GM21423 (cell line): ENCODE measurements at regions not wholly inside any gene's neighbourhood (a gene's known extent, or its start where the extent isn't known, plus 50 kb on each side); places are given as distances from the start of the nearest gene placed in this dataset.

Experiments
- ATAC-seq: cut with Tn5 transposase; IDR thresholded peaks from one replicate; pipeline ENCODE4 v1.9.1; 2021; ENCODE audit warnings: mild to moderate bottlenecking, moderate library complexity; ENCODE audit not compliant: unreplicated experiment

DNA sequence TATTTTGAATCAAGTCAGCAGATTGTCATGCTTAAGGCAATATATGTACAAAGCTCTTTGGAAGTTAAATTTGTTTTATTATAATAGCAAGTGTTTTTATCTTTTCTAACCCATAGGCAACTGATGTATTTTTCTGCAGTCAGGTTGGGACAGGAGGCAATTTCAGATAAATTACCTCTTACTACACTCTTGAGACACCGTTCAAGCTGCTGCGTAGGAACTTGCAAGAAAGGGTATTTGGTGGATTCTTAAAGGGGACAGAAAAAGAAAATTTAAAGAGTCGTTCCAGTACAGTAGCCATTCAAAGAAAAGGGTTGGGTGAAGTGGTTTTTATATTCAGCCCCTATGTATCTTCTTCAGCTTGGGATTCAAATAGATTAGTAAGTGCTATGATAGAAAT is 112.4 kb upstream of the APC start:
- ATAC-seq, result no peak

DNA sequence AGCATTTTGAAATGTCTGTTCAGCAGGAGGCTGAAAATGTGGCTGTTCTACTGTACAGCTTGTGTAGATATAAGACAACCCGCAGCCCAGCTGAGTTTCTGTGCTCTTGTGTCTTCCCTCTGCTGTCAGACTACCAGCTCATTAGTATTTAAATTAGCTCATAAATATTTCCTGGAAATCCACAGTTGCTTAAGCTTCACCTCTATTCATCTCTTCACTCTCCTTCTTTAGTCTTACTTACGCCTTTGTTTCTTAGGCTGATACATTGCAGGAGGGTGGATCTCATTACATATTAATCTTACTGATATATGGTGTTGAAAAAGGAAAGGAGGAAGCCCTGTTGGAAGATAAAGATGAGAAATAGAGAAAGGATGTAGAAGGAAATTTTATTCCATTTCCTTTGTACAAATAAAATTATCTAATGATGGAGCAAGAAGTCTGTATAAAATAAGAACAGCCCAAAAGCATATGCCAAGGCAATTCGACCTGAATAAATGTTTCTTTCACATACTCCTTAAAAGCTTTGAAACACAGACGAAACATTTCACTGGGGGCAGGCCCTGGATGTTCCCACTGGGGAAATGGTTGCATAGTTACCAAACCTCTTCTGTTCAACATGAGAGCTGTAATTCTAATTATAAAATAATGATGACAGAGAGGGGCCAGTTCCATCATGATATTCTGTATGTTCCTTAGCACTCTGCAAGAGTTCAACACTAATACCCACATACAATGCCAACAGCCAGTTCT is 111.8 kb upstream of the APC start:
- no peak for ATAC-seq

DNA sequence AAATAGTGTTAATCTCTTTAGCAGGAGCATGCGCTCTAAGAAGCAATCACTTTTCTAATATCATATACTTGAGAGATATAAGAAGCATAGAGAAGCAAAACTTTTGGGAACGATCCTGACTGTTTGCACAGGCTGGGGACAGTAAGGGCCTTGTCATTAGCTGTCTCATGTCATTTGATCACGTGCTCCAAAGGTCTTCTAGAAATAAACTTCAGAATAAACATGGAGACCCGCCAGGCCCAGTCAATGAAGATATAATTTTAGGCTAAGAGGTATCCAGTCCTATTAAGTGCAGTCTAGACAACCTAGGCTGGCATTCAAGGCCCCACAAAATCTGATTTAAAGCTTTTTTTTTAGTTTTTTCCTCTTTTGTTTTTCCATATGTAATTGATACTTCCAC is 111.0 kb upstream of the APC start:
- ATAC-seq, result no peak

- ATAC-seq, result no peak
These were observed 109.3 kb upstream of the APC start for GRCh38 chr5:112628214-112628980.

DNA sequence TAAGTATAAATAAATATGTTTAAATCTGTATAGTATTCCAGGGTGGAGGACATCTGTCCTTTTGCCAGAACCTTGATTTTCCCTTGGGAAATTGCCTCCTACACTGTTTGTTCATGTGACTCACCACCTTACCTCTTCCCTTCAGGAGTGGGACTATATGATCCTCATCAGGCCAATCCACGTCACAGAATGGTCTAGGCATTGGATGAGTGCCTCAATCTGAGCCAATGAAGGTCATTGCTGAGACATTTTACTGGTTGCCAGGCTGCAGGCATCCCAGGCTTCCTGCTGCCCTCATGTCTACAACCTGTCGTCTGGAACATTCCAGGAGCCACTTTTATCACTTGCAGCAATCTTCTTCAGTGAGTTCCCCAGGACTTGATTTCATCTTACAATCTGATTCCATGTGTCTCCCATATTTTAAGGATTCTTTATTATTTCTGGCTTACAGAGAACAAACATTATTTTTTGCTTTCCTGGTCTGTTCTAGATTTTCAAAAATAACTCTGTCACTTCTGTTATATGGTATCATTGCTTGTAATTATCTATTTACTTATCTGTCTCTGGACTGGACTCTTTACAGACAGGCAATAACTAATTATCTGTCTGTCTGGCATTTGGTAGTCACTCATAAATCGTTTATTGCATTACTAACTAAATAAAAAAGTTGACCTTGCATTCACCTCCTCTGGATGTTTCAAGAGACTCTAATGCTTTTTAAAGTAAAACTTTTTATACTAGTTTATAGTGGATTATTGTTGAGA is 107.3 kb upstream of the APC start:
- no peak for ATAC-seq

DNA sequence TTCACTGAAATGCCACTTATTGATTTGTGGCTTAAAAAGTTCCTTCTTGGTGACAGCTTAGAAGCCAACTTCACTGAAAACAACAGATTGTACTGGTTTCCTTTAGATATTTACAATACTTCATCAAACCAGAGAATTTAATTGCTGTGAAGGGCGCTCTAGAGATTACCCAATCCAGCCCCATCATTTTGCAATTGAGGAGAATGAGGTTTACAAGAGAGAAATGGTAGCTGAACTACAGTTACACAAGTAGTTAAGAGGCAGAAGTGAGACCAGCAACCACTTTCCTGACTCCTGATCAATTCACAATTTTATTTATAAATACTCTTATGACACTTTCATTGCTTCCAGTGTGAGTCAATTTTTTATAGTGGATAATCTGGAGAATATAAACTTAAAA is 103.5 kb upstream of the APC start:
- no peak for ATAC-seq

- no peak for ATAC-seq
These were observed 102.9 kb upstream of the APC start for GRCh38 chr5:112634796-112635195.

GRCh38 chr5:112635276-112635675 is 102.4 kb upstream of the APC start:
- no peak for ATAC-seq

GRCh38 chr5:112635771-112636731 is 101.6 kb upstream of the APC start:
- no peak for ATAC-seq

DNA sequence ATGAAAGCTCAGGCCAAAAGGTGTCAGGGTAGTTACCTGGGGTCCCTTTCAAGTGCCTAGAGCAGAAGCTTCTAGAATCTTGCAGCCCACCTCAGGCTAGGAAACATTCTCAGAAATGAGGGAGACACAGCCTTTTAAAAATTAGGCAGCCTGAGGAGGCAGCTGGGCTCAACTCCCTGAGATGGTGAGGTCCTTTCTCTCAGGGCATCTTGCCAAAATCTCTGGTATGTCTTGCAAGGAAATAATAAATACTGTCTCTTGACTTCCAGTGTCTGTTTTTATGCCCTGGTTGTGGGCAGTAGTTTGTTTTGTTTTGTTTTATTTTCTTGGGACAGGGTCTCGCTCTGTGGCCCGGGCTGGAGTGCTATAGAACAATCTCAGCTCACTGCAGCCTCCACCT is 100.9 kb upstream of the APC start:
- ATAC-seq, result no peak

GRCh38 chr5:112637343-112637742 is 100.3 kb upstream of the APC start:
- ATAC-seq, result no peak

DNA sequence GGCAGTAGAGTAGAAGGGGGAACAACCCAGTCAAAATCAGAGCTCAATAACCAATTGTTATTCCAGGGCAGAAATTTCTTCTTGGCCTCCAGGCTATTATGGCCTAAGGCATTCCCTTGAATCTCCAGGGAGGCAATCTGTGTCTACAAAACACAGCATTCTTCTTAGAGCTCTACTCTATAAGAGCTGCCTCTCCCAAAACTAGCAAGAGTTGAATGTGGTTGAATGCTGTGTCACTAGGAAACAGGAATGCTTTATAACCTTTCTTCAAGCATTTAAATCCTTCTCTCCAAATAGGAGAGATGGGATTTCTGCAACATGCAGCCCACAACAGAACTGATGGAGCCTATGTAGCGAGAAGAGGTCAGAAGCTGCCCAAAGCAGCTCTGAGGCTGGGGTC is 97.1 kb upstream of the APC start:
- ATAC-seq, result no peak

GRCh38 chr5:112641515-112642110 is 96.1 kb upstream of the APC start:
- ATAC-seq, result no peak

DNA sequence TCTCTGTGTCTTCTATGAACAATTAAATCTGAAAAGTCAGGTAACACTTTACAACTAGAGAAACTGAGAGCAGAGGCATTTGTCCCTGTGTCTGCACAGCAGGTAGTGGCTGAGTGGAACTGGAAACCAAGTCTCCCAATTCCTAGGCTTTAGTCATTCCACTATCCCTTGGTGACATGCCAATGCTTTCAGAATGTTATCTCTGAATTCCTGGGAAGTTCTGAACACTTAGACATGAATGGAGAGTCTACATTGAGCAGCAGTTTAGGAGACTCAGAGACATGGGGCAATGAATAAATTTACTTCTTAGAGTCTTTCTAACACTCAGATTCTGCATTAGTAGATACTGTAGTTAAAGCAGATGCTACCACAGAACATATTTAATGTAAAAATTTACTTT is 94.8 kb upstream of the APC start:
- ATAC-seq, result no peak

- no peak for ATAC-seq
These were observed 94.2 kb upstream of the APC start for GRCh38 chr5:112643339-112643971.

DNA sequence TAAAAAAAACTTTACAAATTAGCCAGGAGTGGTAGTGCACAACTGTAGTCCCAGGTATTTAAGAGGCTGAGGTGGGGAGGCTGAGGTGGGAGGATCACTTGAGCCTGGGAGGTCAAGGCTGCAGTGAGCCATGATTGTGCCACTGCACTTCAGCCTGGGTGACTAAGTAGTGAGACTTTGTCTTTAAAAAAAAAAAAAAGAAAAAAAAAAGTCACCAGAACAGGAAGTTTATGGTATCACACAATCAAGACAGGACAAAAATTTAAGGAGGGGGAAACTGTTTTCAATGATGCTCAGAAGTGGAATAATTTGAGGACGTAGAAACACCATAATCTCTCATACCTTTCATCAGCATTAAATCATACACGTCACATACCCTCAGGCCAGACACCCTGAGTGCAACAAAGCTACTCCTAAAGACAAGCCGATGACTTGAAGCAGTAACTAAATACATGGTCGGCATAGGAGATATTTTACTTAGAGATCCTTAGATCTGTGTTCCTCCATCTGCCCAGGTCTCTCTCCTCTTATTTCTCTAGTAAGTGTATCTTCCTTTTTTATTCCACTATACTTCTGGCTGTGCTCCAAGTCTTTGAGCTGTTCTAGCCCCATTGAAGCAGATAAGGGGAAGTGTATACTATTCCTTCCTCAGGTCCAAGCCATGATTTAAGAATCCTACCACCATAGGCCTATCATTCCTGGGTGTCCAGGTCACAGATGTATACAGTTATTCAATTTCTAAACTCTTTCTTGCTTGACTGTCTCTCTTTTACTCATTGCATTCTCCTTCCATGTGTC is 91.3 kb upstream of the APC start:
- no peak for ATAC-seq

GRCh38 chr5:112647428-112647827 is 90.3 kb upstream of the APC start:
- ATAC-seq, result no peak

DNA sequence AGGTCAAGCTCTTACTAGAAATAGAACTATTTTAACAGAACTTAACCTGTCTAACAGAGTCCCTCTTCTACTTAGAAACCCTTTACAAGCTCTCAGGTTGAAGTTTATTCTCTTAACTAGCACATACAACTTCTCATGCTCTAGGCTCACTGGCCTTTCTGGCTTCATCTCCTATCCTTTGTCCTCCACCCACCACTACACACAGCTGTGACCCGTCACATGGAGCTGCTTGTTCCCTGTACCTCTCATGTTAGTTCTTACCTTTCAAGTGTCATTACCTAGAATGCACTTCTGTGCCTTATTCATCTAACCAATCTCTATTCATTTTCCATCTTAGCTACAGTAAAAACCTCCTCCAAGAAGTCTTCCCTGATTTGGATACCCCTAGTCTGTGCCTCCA is 89.4 kb upstream of the APC start:
- ATAC-seq, result no peak

DNA sequence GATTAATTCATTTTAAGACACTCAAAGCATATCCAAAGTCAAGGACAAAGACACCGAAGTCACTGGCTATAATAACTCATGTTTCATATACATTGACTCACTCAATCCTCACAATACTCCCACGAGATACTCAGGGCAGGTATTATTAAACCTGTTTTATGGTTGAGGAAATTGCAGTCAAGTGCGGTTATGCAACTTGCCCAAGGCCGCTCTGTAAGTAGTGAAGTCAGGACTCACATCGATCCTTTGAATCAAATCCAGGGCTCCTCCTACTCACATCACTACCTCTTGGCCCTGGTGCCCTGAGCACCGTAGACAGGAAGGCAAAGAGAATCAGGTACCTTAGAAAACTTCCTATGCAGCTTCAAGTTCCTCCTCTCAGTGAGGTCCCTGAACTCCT is 87.8 kb upstream of the APC start:
- no peak for ATAC-seq
